ENCODE measurements at regions not wholly inside any gene's neighbourhood (a gene's known extent, or its start where the extent isn't known, plus 50 kb on each side); places are given as distances from the start of the nearest gene placed in this dataset.

GRCh38 chr5:86329318-86329717 is 288.4 kb upstream of the COX7C start:
- WGBS, 2 experiments (ENCODE audit: extremely low coverage in 1 of 2, insufficient coverage in 1 of 2, insufficient read length in 1 of 2, insufficient replicate concordance in 2 of 2, low coverage in 1 of 2, low lambda C conversion rate in 2 of 2, missing lambda C conversion rate in 1 of 2) = 82% methylated on average over 1 of the region's 1 CpG; no CpG with 5 or more reads in 1 of the 2 experiments
- H3K4me2 ChIP-seq (ENCODE audit: insufficient read depth in 1 of 2, low read depth in 2 of 2, low read length in 2 of 2) = no peak overlapping the region
- H2AK5ac ChIP-seq (ENCODE audit: low read depth, low read length) = no peak overlapping the region
- FAIRE-seq (no peak), DNase-seq (ENCODE audit: low read depth in 1 of 2, low spot score in 2 of 2) (no peak)
- H3K23me2 ChIP-seq (ENCODE audit: low read depth, low read length) = no peaks in the 10 kb centered on the region
- no peak overlapping the region for H2BK15ac ChIP-seq (ENCODE audit: low read length)
- H2AFZ ChIP-seq (ENCODE audit: low read length) = no peak overlapping the region
- H3K27me3 ChIP-seq (replicated peaks in 1 of 4; ENCODE audit: control insufficient read depth in 3 of 4, extremely low read depth in 1 of 4, insufficient read depth in 3 of 4, low read length in 3 of 4) = no peaks in the 10 kb centered on the region
- no peak overlapping the region for H3K4me3 ChIP-seq (ENCODE audit: extremely low read depth in 1 of 4, insufficient read depth in 2 of 4, low read depth in 3 of 4, low read length in 4 of 4)
- no peaks in the 10 kb centered on the region for H4K20me1 ChIP-seq (replicated peaks in 1 of 2; ENCODE audit: control insufficient read depth in 1 of 2, insufficient read depth in 2 of 2, low read length in 2 of 2)
- no peak overlapping the region for H2BK5ac ChIP-seq (ENCODE audit: low read depth, low read length)
- H3K14ac ChIP-seq (ENCODE audit: insufficient read length) = no peak overlapping the region
- no peak overlapping the region for H4K5ac ChIP-seq (ENCODE audit: insufficient read length, low read depth, low read length)
- no peak overlapping the region for H4K8ac ChIP-seq (ENCODE audit: extremely low read depth, insufficient read depth, low read length)
- ChIA-PET CTCF (ENCODE audit: partially characterized antibody) (interaction anchor here (0.8 kb wide), 1 partner anchor 9 kb away, joined by 3 read pairs; no protein-coding TSS in a partner anchor), POLR2A (ENCODE audit: partially characterized antibody) (no interaction called here)
- H3K79me2 ChIP-seq (ENCODE audit: control insufficient read depth in 1 of 2, insufficient read depth in 2 of 2, low read length in 2 of 2) = no peaks in the 10 kb centered on the region
- H3K56ac ChIP-seq (replicated peaks; ENCODE audit: insufficient read length, low read depth, low read length) = no peak overlapping the region
- H2BK120ac ChIP-seq (replicated peaks; ENCODE audit: low read depth, low read length) = no peak overlapping the region
- no peaks in the 10 kb centered on the region for H3K4me1 ChIP-seq (replicated peaks in 1 of 4; ENCODE audit: control insufficient read depth in 3 of 4, insufficient read depth in 4 of 4, low read length in 3 of 4)
- H3K18ac ChIP-seq (ENCODE audit: extremely low read depth, low read length) = no peak overlapping the region
- H3K4ac ChIP-seq (replicated peaks; ENCODE audit: insufficient read length, low read depth, low read length) = no peak overlapping the region
- no peak overlapping the region for H2BK20ac ChIP-seq (ENCODE audit: low read length)
- no peaks in the 10 kb centered on the region for H3K79me1 ChIP-seq (ENCODE audit: low read depth, low read length)
- TF ChIP-seq USF2 (IDR thresholded peaks at IDR 0.05; ENCODE audit: low read length) (no peak), EP300 (IDR thresholded peaks at IDR 0.05; ENCODE audit: borderline replicate concordance in 1 of 2, low read depth in 2 of 2, low read length in 2 of 2) (no peak), FOSL1 (IDR thresholded peaks at IDR 0.05; ENCODE audit: insufficient read depth, low read depth, low read length) (no peak), BACH1 (IDR thresholded peaks at IDR 0.05; ENCODE audit: low read length) (no peak), KDM1A (IDR thresholded peaks at IDR 0.05; ENCODE audit: borderline replicate concordance, low read length) (no peak), PHF8 (conservative IDR thresholded peaks at IDR 0.05; ENCODE audit: low read depth, low read length) (no peak), CBX8 (IDR thresholded peaks at IDR 0.05; ENCODE audit: borderline replicate concordance, low read depth, low read length) (no peak), CHD2 (IDR thresholded peaks at IDR 0.05; ENCODE audit: low read length) (no peak), SIRT6 (IDR thresholded peaks at IDR 0.05; ENCODE audit: low read length) (no peak), CTCF (IDR thresholded peaks at IDR 0.05; ENCODE audit: control extremely low read depth in 1 of 3, insufficient read depth in 1 of 3, low read depth in 1 of 3, low read length in 3 of 3) (no peak)
- no peaks in the 10 kb centered on the region for H3K9me3 ChIP-seq (ENCODE audit: insufficient read depth in 2 of 2, low read depth in 1 of 2, low read length in 1 of 2)
- H3K36me3 ChIP-seq (ENCODE audit: control insufficient read depth in 2 of 4, insufficient read depth in 4 of 4, low read length in 3 of 4) = no peaks in the 10 kb centered on the region; a peak in 1 of 8 replicates
- no peak overlapping the region for H2BK12ac ChIP-seq (ENCODE audit: low read depth, low read length)
- no peak overlapping the region for H3K9ac ChIP-seq (replicated peaks in 1 of 4; ENCODE audit: extremely low read depth in 1 of 4, low read depth in 3 of 4, low read length in 3 of 4)
- no peak overlapping the region for H3K23ac ChIP-seq (ENCODE audit: insufficient read length)
- no peak overlapping the region for H3K27ac ChIP-seq (ENCODE audit: low read depth, low read length)
- H4K91ac ChIP-seq (replicated peaks; ENCODE audit: insufficient read length, low read length) = no peak overlapping the region

Measured in H1 (cell line).